Tongue (tissue), 1 donor: ENCODE measurements at regions not wholly inside any gene's neighbourhood (a gene's known extent, or its start where the extent isn't known, plus 50 kb on each side); places are given as distances from the start of the nearest gene placed in this dataset.
"Not testable (repeated sequence)": the region's sequence is repeated elsewhere in the genome, so short reads cannot be mapped to it uniquely, and the experiment has no call there.

ENCODE experiments used
- DNase-seq: peaks from one replicate; pipeline ENCODE4 v3.0.0-alpha.2; 2015

DNA sequence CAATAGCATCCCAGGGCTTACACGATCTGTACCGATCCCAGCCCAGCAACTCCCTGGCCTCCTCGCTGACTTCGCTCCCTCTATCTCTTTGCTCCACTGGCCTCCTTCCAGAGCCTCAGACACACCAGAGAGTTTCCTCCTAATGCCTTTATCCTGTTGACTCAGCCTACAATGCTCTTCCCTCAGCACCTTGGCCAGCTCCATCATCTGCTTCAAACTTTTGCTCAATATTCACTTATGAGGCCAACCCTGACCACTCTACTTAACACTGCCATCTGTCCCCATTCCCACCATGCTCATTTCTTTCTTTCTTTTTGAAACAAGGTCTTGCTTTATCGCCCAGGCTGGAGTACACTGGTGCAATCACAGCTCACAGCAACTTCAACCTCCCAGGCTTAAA lies 180.9 kb downstream of the CEP170 start:
- not testable (repeated sequence) for DNase-seq

DNA sequence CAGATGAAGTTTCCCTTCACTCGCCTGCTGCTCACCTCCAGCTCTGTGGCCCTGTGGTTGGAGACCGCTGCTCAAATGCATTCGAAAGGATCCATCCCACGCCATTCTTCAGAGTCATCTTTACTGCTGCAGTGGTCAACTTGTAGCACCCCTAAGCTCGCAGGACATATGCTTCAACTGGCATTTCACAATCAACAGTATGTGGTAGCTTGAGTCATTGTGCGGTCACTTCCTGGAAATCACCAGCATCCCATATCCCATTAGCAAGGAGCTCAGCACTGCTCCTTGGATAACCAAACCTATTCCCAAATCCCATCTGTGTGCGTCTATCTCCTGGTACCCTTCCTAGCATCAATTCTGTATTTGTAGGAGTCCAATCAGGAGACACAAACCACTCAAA lies 188.0 kb downstream of the CEP170 start:
- not testable (repeated sequence) for DNase-seq

DNA sequence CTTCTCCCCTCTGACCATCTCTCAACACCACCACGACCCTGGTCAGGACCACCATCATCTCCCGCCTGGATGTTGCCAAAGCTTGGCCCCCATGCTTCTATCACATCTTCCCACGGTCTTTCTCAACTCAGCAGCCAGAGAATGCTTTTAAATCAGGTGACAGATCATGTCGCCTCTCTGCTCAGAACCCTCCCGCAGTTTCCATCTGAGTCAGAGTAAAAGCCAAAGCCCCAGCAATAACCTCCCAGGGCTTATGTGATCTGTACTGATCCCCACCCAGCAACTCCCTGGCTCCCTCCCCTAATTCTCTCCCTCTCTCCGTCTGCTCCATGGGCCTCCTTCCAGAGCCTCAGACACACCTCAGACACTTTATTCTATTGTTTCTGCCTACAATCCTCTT lies 193.1 kb downstream of the CEP170 start:
- not testable (repeated sequence) for DNase-seq

DNA sequence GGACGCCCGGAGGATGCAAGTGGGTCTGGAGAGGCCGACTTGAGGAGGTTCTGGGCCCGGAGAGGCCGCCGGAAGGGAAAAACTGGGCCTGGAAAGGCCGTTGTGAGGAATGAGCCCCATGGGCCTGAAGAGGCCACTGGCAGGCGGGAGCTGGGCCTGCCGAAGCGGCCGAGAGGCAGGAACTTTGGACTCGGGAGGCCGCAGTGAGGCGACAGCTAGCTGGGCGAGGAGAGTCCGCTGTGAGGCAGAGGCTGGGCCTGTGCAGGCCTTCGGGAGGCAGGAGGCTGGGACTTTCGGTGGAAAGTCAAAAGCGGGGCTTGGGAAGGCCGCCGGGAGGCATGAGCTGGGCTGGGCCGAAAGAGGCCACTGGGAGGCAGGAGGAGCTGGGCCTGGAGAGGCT lies 199.6 kb downstream of the CEP170 start:
- not testable (repeated sequence) for DNase-seq

DNA sequence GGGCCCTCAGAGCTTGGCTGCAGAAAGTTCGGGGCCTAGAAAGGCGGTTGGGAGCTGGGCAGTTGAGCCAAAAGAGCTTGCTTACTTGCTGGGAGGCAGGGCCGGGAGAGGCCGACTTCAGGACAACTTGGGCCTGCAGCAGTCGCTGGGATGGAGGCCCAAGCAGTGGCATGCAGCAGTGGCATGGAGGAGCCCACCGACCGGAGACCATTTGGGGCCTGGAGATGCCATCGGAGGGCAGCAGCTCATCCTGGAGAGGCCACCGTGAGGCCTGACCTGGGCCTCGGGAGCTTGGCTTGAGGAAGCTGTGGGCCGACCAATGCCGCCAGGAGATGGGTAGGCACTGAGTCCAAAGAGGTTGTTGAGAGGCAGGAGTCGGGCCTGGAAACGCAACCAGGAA lies 200.0 kb downstream of the CEP170 start:
- not testable (repeated sequence) for DNase-seq

DNA sequence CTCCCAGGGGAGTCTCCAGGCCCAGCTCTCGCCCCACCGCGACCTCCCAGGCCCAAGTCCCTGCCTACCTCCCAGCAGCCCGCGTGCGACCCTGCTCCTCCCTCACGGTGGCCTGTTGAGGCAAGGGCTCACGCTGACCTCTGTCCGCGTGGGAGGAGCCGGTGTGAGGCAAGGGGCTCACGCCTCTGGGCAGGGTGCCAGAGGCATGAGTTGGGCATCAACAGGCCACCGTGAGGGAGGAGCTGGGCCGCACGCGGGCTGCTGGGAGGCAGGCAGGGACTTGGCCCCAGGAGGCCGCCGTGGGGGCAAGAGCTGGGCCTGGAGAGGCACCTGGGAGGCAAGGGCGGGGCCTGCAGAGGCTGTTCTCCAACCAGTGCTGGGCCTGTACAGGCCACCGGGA lies 200.4 kb downstream of the CEP170 start:
- DNase-seq: not testable (repeated sequence)

DNA sequence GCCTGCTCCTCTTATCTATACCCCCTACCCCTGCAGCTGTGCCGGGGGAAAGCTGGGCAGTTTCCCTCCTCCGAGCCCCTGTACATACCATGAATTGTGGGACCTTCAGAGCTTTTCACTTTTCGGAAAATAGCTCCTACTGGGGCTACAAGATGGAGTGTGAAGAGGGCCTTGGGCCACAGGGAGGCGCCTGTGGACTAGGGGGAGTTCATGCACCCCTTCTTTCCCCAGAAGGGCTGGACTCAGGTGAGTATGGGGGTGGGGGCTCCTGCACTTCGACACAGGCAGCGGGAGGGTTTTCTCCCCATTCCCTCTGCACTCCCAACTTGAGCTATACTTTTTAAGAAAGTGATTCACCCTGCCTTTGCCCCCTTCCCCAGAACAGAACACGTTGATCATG lies 202.0 kb downstream of the CEP170 start:
- DNase-seq: not testable (repeated sequence)

DNA sequence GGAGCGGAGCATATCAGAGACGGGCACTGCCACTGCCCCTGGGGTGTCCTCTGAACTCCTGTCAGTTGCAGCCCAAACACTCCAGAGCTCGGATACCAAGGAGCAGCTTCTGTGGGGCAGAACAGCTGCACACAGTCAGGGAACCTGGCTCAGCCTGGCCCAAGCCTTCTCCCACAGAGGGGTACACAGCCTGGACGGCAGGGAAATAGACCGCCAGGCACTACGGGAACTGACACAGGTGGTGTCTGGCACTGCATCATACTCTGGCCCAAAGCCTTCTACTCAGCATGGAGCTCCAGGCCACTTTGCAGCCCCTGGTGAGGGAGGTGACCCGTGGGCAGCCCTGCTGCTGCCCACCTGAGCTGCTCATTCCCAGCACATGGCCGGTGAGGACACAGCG lies 204.5 kb downstream of the CEP170 start:
- not testable (repeated sequence) for DNase-seq

DNA sequence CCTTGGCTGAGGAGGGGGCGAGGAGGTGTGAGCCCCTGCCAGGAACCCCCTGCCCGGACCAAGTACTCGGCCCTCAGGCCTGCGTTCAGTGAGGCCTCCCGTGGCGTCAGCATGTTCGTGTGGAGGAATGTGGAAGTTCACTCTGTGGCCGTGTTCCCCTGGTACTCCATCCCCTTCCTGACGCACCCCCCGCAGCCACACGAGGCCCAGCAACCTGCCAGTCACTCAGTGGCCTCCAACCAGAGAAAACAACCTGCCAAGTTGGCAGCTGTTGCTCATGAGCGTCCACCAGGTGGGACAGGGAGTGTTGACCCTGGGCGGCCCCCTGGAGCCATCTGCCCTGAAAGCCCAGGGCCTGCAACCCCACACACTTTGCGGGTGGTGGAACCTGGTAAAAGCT lies 205.4 kb downstream of the CEP170 start:
- not testable (repeated sequence) for DNase-seq

DNA sequence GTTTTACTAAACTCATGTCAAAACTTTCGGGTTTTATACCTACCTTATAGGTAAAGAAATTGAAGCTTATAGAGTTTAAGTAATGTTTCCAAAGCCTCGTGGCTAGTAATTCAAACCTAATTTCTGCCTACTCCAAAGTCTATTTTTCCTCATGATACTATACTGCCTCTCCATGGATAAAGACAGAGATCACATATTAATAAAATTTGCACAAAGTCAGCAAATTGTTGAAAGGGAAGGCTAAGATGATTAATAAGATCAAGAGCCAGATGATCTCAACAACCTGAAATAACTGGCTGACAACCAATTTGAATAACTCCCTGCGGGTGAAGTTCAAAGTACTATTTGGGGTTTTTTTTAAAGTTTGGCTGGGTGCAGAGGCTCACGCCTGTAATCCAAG lies 233.7 kb downstream of the CEP170 start:
- not testable (repeated sequence) for DNase-seq

DNA sequence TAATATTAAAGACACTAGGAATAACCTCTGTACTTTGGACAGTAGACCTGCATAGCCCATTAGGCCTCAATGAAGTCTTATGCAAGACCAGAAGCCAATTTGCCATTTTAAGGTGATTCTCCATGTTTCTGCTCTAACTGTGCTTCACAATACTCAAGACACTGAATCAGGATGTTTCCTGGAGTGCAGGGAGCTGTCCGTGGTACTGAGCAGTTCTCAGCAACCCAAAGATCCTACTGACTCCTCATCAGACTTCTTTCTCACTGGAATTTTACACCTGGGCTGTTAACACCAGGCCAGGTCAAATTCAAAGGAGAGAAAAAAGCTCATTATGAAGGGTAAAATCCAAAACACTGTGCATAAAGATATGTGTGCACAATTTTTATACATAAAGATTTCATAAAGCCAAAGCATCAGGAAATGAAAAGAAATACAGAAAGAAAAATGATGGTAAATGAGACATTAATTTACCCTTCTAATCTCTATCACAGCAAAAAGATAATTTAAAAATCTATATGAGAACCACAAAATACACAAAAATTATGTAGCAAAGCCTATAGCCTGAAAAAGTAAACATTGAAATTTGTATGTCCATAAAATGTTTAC lies 235.9 kb downstream of the CEP170 start:
- DNase-seq: not testable (repeated sequence)

DNA sequence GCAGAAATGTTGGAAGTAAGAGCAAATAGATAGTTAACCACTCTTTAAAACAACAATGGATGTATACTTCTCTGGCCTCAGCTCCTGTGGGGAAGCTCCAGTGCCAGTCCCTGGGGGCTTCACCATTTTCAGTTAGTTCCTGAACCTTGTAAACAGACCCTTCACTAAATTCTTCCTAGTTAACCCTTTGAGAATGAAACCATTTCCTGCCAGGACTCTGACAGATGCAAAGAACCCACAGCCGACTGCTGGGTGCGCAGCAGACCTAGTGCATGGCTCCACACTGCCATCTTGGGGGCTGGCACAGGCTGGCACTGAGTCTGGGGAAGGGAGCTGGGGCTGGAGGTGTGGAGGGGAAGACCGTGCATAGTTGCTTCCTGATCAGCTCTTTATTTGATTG lies 244.4 kb downstream of the CEP170 start:
- not testable (repeated sequence) for DNase-seq

DNA sequence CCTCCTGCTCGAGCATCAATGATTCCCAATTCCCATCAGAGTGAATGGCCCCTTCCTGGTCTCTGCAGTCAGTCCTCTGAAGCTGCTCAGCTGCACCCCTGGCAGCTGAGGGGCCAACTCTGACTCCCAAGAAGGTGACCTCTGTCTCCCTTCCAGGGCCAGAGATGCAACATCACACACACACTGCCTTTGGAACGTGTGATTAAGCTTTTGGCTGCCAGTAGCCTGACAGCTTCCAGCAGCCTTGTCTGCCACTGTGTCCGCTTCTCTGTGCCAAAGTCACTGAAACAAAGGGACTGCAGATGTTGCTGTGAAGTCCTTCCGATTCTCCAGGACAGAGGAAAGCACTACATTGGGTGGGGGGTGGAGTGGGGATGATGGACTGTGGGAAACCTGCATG lies 254.1 kb downstream of the CEP170 start:
- DNase-seq: not testable (repeated sequence)

DNA sequence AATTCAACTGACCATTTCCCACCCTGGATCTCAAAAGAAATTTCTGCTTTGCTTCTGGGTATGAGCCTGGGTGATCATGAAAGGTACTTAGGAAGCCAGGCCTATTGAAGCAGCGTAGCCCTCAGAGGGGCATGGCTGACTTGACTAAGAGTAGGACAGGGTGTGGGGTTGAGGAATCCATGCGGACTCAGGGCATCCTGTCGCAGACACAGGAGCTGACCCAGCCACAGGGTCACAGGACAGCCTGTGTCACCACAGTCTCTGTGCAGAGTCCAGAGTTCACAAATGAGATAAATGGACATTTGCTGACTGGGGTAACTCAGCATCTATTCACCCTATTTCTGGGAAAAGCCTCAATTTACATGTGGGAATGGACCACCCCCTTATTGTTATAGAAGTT lies 262.3 kb downstream of the CEP170 start:
- DNase-seq: not testable (repeated sequence)

DNA sequence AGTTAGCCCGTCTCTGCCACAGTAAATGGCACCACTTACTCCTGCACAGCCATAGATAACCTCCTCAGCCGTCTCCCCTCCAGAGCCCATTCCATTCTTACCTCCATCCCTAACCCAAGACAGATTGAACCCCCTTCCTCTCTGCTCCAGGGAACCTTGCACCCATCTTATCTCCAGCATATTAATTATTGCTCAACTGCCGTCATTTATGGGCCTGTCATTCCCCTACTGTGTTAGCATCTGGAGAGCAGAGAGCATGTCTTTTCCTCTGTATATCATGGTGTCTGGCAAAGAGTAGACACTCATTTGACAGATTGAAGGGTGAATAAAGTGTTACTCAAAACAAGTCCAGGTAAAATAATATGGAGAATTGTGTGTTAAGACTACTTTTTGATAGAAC lies 270.0 kb downstream of the CEP170 start:
- DNase-seq: not testable (repeated sequence)

DNA sequence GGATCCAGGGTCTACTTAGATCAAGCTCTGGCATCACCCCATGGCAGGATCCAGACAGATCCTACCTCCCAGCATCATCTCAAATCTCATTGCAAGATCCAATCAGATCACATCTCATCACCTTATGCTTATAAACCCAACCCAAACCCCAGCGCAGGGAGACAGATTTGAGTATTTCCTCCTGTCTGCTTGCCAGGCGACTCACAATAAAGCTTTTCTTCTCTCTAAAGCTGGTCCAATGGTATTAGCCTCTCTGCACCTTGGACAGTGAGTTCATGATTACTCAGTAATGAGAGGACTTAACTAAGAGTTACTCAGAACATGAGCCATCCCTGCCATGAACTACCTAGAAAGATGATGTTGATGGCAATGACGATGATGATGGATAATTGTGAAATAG lies 281.7 kb downstream of the CEP170 start:
- DNase-seq: not testable (repeated sequence)

DNA sequence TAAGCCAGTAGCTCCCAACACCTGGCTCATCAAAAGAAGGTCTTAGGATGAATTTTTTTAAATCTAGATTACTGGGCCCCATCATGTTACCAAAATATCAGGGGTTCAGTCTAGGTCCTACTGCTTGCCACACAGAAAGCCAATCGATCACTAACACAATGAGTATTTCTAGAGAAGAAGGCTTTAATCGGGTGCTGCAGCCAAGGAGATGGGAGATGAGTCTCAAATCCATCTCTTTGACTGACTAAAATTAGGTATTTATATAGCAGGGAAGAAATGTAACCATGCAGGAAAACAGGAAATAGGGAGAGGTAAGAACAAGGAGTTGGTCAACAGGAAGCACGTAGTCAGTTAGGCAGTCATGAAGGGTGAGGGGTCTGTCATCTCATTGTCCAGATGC lies 288.2 kb downstream of the CEP170 start:
- DNase-seq: no peak

DNA sequence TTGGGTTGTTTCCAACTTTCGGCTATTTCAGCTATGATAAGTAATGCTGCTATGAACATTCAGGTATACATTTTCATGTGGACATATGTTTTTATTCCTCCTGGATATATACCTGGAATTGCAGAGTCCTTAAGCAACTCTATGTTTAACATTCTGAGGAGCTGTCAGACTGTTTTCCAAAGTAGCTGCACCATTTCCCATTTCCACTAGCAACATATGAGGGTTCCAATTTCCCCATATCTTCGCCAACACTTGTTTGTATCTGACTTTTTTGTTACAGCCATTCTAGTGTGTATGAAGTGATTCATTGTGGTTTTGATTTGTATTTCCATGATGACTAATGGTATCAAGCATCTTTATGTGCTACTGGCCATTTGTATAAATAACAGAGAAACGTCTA lies 295.7 kb downstream of the CEP170 start:
- DNase-seq: not testable (repeated sequence)

DNA sequence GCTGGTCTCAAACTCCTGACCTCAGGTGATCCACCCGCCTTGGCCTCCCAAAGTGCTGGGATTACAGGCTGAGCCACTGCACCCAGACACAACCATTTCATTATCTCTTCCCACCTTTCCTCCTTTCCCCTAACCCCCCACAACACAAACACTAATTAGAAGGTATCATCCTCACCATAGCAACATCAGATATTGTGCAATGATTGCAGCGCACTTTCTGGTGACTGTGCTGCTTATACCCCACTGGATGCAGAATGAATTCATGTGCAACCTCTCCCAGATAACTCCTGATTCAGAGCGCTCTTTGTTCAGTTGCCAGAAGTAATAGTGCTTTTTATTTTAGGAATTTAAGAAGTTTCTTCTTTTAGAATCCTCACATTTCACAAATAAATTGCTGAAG lies 300.1 kb downstream of the CEP170 start:
- not testable (repeated sequence) for DNase-seq

DNA sequence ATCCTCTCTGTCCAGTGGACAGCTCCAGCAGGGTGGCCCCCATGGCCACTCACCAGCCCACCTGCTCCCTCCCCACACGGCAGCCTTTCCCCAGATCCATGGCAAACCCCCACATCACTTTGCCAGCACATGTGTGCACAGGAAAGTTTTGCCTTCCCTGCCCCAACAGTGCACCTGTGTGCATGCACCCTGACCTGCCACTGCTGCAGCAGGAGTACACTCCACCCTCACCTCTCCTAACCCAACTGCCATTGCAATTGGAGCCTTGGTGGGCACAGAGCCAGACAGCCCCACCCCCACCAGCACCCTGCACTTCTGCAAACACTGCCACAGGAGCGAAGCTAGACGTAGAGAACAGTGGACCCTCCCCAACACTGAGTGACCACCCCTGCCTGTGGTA lies 308.9 kb downstream of the CEP170 start:
- no peak for DNase-seq

DNA sequence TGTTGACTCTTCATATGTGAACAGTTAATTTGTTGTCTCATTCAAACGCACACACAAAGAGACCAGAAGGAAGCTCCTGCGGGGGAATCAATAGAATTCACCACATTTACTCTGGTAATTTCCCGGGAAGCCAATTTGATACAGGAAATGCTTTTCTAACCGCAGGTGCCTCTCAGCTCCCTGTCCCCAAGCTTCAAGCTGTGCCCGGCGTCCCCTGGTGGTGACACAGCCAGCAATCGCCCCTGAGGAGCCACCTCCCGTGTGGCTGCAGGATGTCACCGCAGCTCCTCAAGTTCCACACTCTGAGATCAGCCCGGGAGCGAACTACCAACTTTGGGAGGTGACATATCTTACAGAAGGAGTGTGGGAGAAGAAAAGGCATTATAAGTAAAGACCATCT lies 318.4 kb downstream of the CEP170 start:
- not testable (repeated sequence) for DNase-seq

DNA sequence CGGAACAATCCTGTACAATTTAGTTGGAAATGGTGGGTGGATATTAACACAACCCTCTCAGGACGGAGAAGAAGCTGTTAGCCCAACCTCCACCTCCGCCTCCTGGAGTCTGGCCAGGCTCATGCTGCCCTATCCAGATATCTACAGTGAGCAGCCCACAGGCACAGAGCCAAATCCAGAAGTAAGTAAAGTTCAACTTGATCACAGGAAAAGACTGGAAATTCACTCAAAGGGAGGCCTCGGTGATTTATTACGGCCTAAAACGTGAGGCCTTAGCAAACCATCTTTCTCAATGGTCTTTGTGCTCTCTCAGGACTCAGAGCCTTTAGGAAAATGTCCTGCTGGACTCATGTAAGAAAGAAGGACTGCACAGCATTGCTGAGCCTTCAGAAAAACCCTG lies 330.4 kb downstream of the CEP170 start:
- peak; percentile 35 for DNase-seq

DNA sequence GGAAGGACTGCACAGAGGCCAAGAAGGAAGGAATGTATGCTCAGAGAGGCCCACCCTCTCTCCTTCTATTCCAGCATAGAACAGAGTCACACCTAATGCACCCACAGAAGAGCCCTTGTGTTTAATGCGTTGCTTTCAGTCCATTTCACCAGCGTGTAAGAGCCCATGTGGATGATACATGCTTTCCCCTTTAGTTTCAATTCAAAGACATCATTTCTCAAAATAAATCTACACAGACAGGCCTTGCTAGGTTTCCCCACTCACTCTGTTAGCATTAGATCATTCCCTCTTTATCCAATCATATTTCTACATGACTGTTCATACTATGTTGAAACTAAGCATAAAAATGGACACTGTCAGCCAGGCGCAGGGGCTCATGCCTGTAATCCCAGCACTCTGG lies 331.5 kb downstream of the CEP170 start:
- not testable (repeated sequence) for DNase-seq

DNA sequence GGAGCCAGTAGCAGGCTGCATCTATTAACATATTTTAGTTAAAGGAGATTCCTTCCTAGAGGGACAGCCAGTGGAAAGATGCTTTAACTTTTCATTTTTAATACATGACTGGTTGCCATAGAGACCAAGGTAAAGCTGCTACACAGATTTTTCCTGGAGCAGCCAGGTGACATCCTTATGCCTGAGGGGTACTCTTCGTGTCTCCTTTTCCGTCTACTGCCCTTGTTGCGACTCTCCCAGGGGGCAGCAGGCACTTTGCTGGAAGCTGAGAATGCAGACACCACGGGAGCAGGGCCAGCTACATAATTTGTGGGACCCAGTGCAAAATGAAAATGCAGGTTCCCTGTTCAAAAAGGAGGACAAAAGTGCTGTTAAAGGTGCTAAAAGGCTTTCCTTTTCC lies 340.4 kb downstream of the CEP170 start:
- DNase-seq: not testable (repeated sequence)

DNA sequence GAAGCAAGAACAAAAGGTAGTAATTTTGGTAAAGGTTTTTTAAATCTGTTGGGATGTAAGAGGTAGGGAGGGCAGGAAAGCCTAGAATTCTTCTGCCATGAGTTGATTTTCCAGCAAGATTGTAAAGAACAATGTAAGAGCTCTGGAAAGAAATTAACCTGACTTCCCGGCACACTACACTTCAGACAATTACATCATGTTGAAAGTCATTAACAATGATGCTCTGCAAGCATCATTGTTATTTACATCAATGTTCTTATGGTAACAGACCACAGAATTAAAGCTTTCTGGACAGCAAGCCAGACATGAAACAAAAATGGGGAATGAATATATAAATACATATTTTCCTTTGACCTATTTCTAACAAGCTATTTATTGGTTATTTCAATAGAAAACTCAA lies 342.2 kb downstream of the CEP170 start:
- not testable (repeated sequence) for DNase-seq
